DND-41 (cell line): ENCODE measurements at regions not wholly inside any gene's neighbourhood (a gene's known extent, or its start where the extent isn't known, plus 50 kb on each side); places are given as distances from the start of the nearest gene placed in this dataset.

Source experiments
- ATAC-seq: fragments of 200-7000 bp; cut with Tn5 transposase; 3 replicates; pipeline ENCODE4 v1.9.1; 2021; ENCODE audit warnings: low read depth; ENCODE audit not compliant: insufficient read depth
- DNase-seq: peaks from one replicate; pipeline ENCODE4 v3.0.0-alpha.2; 2020
- H2AFZ ChIP-seq: 2 replicates; pipeline ENCODE4 v1.6.0; 2012; ENCODE audit warnings: low read depth, low read length
- H3K27ac ChIP-seq: 2 replicates; pipeline ENCODE4 v1.5.1; 2012; ENCODE audit warnings: low read length, inconsistent platforms
- H3K27me3 ChIP-seq: fragments of 200-600 bp; sonication (generic); 2 replicates; pipeline ENCODE4 v1.6.0; 2012; ENCODE audit warnings: low read length, mild to moderate bottlenecking, inconsistent platforms; ENCODE audit not compliant: insufficient read depth, poor library complexity
- H3K36me3 ChIP-seq: 2 replicates; pipeline ENCODE4 v1.5.1; 2012; ENCODE audit warnings: low read length, inconsistent platforms; ENCODE audit not compliant: insufficient read depth
- H3K4me1 ChIP-seq: 2 replicates; pipeline ENCODE4 v1.5.1; 2012; ENCODE audit warnings: mild to moderate bottlenecking, low read length; ENCODE audit not compliant: insufficient read depth
- H3K4me2 ChIP-seq: 2 replicates; pipeline ENCODE4 v1.6.0; 2012; ENCODE audit warnings: mild to moderate bottlenecking, moderate library complexity, low read length, inconsistent platforms; ENCODE audit not compliant: insufficient read depth
- H3K4me3 ChIP-seq, 2 experiments: fragments of 200-600 bp in 1 of 2; shearing (Covaris generic) in 1 of 2; 2 replicates each; pipeline ENCODE4 v1.5.1; 2012 to 2016; ENCODE audit warnings: inconsistent platforms in 2 of 2, low read length in 2 of 2, mild to moderate bottlenecking in 2 of 2, low read depth in 1 of 2, moderate library complexity in 1 of 2
- H3K79me2 ChIP-seq: 2 replicates; pipeline ENCODE4 v1.6.0; 2012; ENCODE audit warnings: low read length, inconsistent platforms; ENCODE audit not compliant: insufficient read depth
- H3K9ac ChIP-seq: 2 replicates; pipeline ENCODE4 v1.6.0; 2012; ENCODE audit warnings: low read depth, mild to moderate bottlenecking, inconsistent platforms, low read length, moderate library complexity
- H3K9me3 ChIP-seq: 2 replicates; pipeline ENCODE4 v1.5.1; 2012; ENCODE audit warnings: low read length, moderate library complexity, mild to moderate bottlenecking, inconsistent platforms; ENCODE audit not compliant: insufficient read depth, severe bottlenecking
- H4K20me1 ChIP-seq: 2 replicates; pipeline ENCODE4 v1.6.0; 2012; ENCODE audit warnings: low read length; ENCODE audit not compliant: insufficient read depth
- EZH2 ChIP-seq: IDR thresholded peaks from 3 replicates; pipeline ENCODE4 v1.6.1; 2012; ENCODE audit warnings: borderline replicate concordance, low read depth, mild to moderate bottlenecking, moderate library complexity, low read length, inconsistent platforms; ENCODE audit not compliant: severe bottlenecking
- TF ChIP-seq, protein P1 (sequence below): IDR thresholded peaks from 2 replicates; pipeline ENCODE4 v1.5.1; 2012; ENCODE audit warnings: borderline replicate concordance, low read length, moderate library complexity, mild to moderate bottlenecking; ENCODE audit not compliant: poor library complexity, severe bottlenecking; ENCODE audit errors: extremely low read depth

- no peaks in the 10 kb centered on the region for H3K4me1 ChIP-seq
- H4K20me1 ChIP-seq: no peaks in the 10 kb centered on the region
- no peak for ATAC-seq
- H3K4me3 ChIP-seq: no peak overlapping the region
- H2AFZ ChIP-seq: no peak overlapping the region
- H3K27ac ChIP-seq: no peak overlapping the region
- no peak for TF ChIP-seq EZH2
- TF ChIP-seq, protein P1, sequence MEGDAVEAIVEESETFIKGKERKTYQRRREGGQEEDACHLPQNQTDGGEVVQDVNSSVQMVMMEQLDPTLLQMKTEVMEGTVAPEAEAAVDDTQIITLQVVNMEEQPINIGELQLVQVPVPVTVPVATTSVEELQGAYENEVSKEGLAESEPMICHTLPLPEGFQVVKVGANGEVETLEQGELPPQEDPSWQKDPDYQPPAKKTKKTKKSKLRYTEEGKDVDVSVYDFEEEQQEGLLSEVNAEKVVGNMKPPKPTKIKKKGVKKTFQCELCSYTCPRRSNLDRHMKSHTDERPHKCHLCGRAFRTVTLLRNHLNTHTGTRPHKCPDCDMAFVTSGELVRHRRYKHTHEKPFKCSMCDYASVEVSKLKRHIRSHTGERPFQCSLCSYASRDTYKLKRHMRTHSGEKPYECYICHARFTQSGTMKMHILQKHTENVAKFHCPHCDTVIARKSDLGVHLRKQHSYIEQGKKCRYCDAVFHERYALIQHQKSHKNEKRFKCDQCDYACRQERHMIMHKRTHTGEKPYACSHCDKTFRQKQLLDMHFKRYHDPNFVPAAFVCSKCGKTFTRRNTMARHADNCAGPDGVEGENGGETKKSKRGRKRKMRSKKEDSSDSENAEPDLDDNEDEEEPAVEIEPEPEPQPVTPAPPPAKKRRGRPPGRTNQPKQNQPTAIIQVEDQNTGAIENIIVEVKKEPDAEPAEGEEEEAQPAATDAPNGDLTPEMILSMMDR: no peak
- DNase-seq: no peak
- H3K4me2 ChIP-seq: no peak overlapping the region
- no peaks in the 10 kb centered on the region for H3K79me2 ChIP-seq
- no peak overlapping the region for H3K9ac ChIP-seq
- no peaks in the 10 kb centered on the region for H3K27me3 ChIP-seq
- no peaks in the 10 kb centered on the region for H3K9me3 ChIP-seq
- no peaks in the 10 kb centered on the region for H3K36me3 ChIP-seq
Measured at GRCh38 chr9:78692871-78693270, 395.9 kb downstream of the PSAT1 start.

- Histone ChIP-seq H4K20me1 (no peaks in the 10 kb centered on the region), H2AFZ (no peak overlapping the region), H3K4me2 (no peak overlapping the region), H3K36me3 (no peaks in the 10 kb centered on the region), H3K9ac (no peak overlapping the region), H3K4me1 (no peaks in the 10 kb centered on the region), H3K27ac (no peak overlapping the region), H3K79me2 (no peaks in the 10 kb centered on the region), H3K27me3 (no peaks in the 10 kb centered on the region), H3K9me3 (no peaks in the 10 kb centered on the region), H3K4me3 (no peak overlapping the region)
- TF ChIP-seq, protein P1: no peak
- ATAC-seq: no peak
- DNase-seq: no peak
Measured at GRCh38 chr9:78694974-78695373, 398.0 kb downstream of the PSAT1 start.

- Histone ChIP-seq H3K9me3 (no peaks in the 10 kb centered on the region), H3K27me3 (no peaks in the 10 kb centered on the region), H4K20me1 (no peaks in the 10 kb centered on the region), H3K9ac (no peak overlapping the region), H3K79me2 (no peaks in the 10 kb centered on the region), H2AFZ (no peak overlapping the region), H3K36me3 (no peaks in the 10 kb centered on the region), H3K4me3 (no peak overlapping the region), H3K4me1 (no peaks in the 10 kb centered on the region), H3K27ac (no peak overlapping the region), H3K4me2 (no peak overlapping the region)
- DNase-seq (no peak), ATAC-seq (no peak)
- TF ChIP-seq, protein P1: no peak
- no peak for TF ChIP-seq EZH2
Measured at GRCh38 chr9:78695519-78695918, 398.6 kb downstream of the PSAT1 start.

GRCh38 chr9:78697618-78698017, 400.7 kb downstream of the PSAT1 start:
- no peak overlapping the region for H3K4me2 ChIP-seq
- no peaks in the 10 kb centered on the region for H3K79me2 ChIP-seq
- no peaks in the 10 kb centered on the region for H3K9me3 ChIP-seq
- no peaks in the 10 kb centered on the region for H3K36me3 ChIP-seq
- H3K27me3 ChIP-seq: no peaks in the 10 kb centered on the region
- TF ChIP-seq, protein P1: no peak
- no peak for TF ChIP-seq EZH2
- H4K20me1 ChIP-seq: no peaks in the 10 kb centered on the region
- ATAC-seq (no peak), DNase-seq (no peak)
- no peaks in the 10 kb centered on the region for H3K4me1 ChIP-seq
- H3K9ac ChIP-seq: no peak overlapping the region
- no peak overlapping the region for H3K27ac ChIP-seq
- no peak overlapping the region for H2AFZ ChIP-seq
- no peak overlapping the region for H3K4me3 ChIP-seq
